ENCODE measurements at regions not wholly inside any gene's neighbourhood (a gene's known extent, or its start where the extent isn't known, plus 50 kb on each side); places are given as distances from the start of the nearest gene placed in this dataset.

DNA sequence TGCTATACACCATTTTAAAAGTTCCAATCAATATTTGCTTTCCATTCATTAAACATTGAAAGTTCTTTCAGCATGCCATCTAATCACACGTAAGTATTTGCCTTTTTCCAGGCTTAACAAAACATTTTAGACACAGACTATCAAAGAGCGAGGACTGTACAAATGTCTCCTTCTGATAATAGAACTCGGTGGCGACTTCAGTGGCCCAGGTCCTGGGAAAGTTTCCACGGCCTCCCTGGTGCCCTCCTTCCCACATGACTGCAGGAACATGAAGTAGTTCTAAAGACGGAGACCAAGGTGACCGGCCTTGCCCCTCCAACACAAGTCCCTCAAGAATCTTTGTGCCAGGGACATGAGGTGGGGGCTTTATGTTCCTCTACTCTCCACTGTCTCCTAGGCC, 174.6 kb upstream of the KBTBD8 start:
- DNase-seq (ENCODE audit: low read depth, low spot score) (no peak), FAIRE-seq (no peak), ATAC-seq (no peak)
- Histone ChIP-seq H3K36me3 (ENCODE audit: control insufficient read depth in 2 of 2, insufficient read depth in 2 of 2, low read length in 1 of 2) (no peaks in the 10 kb centered on the region), H4K20me1 (ENCODE audit: control insufficient read depth, insufficient read depth) (no peaks in the 10 kb centered on the region), H3K4me3 (no peak overlapping the region), H3K4me1 (ENCODE audit: control insufficient read depth, insufficient read depth, low read length) (no peaks in the 10 kb centered on the region), H3K79me2 (ENCODE audit: control insufficient read depth, insufficient read depth, low read length) (no peaks in the 10 kb centered on the region), H3K27me3 (replicated peaks in 1 of 2; ENCODE audit: control insufficient read depth in 2 of 2, insufficient read depth in 2 of 2, low read length in 1 of 2) (no peaks in the 10 kb centered on the region; a peak in 1 of 4 replicates), H3K9ac (ENCODE audit: control insufficient read depth, insufficient read depth, low read length) (no peak overlapping the region), H3K9me3 (replicated peaks; ENCODE audit: control insufficient read depth, insufficient read depth, low read length) (no peaks in the 10 kb centered on the region), H2AFZ (ENCODE audit: control insufficient read depth, low read depth, low read length) (no peak overlapping the region), H3K4me2 (ENCODE audit: control insufficient read depth, insufficient read depth) (no peak overlapping the region), H3K27ac (ENCODE audit: control insufficient read depth, insufficient read depth) (no peak overlapping the region)
- TF ChIP-seq, protein P1, sequence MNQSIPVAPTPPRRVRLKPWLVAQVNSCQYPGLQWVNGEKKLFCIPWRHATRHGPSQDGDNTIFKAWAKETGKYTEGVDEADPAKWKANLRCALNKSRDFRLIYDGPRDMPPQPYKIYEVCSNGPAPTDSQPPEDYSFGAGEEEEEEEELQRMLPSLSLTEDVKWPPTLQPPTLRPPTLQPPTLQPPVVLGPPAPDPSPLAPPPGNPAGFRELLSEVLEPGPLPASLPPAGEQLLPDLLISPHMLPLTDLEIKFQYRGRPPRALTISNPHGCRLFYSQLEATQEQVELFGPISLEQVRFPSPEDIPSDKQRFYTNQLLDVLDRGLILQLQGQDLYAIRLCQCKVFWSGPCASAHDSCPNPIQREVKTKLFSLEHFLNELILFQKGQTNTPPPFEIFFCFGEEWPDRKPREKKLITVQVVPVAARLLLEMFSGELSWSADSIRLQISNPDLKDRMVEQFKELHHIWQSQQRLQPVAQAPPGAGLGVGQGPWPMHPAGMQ (IDR thresholded peaks at IDR 0.05; ENCODE audit: borderline replicate concordance): no peak
- no peak for TF ChIP-seq SREBF2 (IDR thresholded peaks at IDR 0.05; ENCODE audit: low read length)
- TF ChIP-seq PAX8 (IDR thresholded peaks at IDR 0.05): no peak
- TF ChIP-seq HCFC1 (IDR thresholded peaks at IDR 0.05; ENCODE audit: low read length): no peak
- no peak for TF ChIP-seq HDAC2 (IDR thresholded peaks at IDR 0.05)
- TF ChIP-seq CBFB (IDR thresholded peaks at IDR 0.05; ENCODE audit: low read depth): no peak
- TF ChIP-seq ASH2L (IDR thresholded peaks at IDR 0.05; ENCODE audit: borderline replicate concordance, low read depth): no peak
- TF ChIP-seq, protein P2, sequence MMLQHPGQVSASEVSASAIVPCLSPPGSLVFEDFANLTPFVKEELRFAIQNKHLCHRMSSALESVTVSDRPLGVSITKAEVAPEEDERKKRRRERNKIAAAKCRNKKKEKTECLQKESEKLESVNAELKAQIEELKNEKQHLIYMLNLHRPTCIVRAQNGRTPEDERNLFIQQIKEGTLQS (IDR thresholded peaks at IDR 0.05; ENCODE audit: borderline replicate concordance, extremely low read depth, low read depth, low read length): no peak
- no peak for TF ChIP-seq CBX5 (IDR thresholded peaks at IDR 0.05; ENCODE audit: low read depth)
- TF ChIP-seq YBX1 (IDR thresholded peaks at IDR 0.05): no peak
- RAD21 ChIA-PET (ENCODE audit: unreplicated experiment): no interaction called here
- SMC1A ChIA-PET (ENCODE audit: uncharacterized antibody, unreplicated experiment): interaction anchor here (1.5 to 6.4 kb wide), 2 partner anchors 106 to 570 kb away, joined by 3 to 70 read pairs; no protein-coding TSS in a partner anchor
- intact Hi-C loops (cut with micrococcal nuclease; ENCODE audit: unreplicated experiment): loop anchor here (10.0 kb wide), 1 partner anchor 1039 kb away; no protein-coding TSS in a partner anchor
- POLR2A ChIA-PET: no interaction called here
- no TSS peak for BruUV-seq (replicated peaks)
- in situ Hi-C loops (cut with MboI): no loop called here
- WGBS (ENCODE audit: insufficient coverage, insufficient replicate concordance, low lambda C conversion rate, missing lambda C conversion rate): 35% methylated on average over 7 of the region's 7 CpGs
- CTCF ChIA-PET: interaction anchor here (1.3 to 9.6 kb wide), 8 partner anchors 15 to 569 kb away, joined by 5 to 149 read pairs (median 18); no protein-coding TSS in a partner anchor

Measured in GM12878 (cell line).